ENCODE measurements at regions not wholly inside any gene's neighbourhood (a gene's known extent, or its start where the extent isn't known, plus 50 kb on each side); places are given as distances from the start of the nearest gene placed in this dataset.
"Not testable (repeated sequence)": the region's sequence is repeated elsewhere in the genome, so short reads cannot be mapped to it uniquely, and the experiment has no call there.

DNA sequence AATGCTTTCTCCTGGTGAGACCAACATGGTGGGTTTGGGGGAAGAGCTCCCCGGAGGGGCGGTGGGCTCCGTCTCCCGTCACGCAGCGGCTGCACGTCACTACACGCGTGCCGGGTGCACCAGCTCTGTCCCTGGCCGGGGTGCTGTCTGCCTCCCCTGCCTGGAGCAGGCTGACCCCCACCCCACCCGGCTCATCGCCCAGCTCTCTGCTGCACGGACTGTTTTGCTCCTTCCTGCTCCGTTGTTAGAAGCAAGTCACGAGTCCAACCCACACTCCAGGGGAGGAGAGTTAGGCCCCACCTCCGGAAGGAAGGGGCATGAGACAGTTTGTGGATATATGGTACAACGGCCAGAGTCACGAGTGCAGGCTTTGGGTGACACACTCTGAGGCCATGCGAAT, 364.9 kb downstream of the BRD1 start:
- intact Hi-C loops (cut with DNase I): no loop called here
- DNase-seq: peak in 1 of 10 donors; percentile 78

- peak in 1 of 10 donors; percentile 15 for DNase-seq
- intact Hi-C loops (cut with DNase I): no loop called here
Measured at GRCh38 chr22:49462291-49462690, 365.4 kb downstream of the BRD1 start.

GRCh38 chr22:49461674-49462073, 366.0 kb downstream of the BRD1 start:
- DNase-seq: peak in 1 of 10 donors; percentile 71
- intact Hi-C loops (cut with DNase I): no loop called here

DNA sequence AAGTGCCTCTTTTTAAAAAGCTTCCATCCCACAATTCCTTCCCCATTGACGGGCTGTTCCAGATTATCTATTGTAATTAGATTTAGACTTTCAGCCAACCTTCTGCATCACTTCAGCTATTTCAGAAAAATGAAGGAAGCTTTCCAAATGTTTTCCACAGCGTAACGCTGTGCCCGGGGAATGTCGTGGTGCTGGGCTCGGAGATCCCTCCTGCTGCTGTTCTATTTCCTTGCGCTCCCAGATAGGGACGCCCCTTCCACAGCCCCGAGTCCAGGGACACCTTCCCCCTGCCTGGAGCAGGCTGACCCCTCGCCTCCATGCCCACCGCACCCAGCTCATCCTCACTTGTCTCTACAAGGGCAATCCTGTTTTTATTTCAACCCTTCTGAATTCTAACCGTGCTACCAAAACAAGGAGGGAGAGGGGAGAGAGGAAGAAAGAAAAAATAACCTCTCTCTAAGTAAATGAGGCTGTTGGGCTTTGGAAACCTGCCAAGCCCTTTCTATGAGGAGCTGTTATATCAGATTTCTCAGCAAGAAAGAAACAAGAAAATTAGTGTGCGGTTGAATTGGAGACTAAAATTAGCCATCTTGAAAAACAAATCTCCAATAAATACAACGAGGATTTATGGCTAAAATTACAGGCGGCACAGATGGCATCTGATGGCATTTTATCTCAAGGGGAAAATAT, 366.9 kb downstream of the BRD1 start:
- DNase-seq: peak in 1 of 10 donors; percentile 72
- intact Hi-C loops (cut with DNase I): no loop called here

- intact Hi-C loops (cut with DNase I): no loop called here
- peak in 1 of 10 donors; percentile 70 for DNase-seq
Measured at GRCh38 chr22:49460091-49460490, 367.6 kb downstream of the BRD1 start.

- intact Hi-C loops (cut with DNase I): no loop called here
- no peak for DNase-seq
Measured at GRCh38 chr22:49458708-49459099, 369.0 kb downstream of the BRD1 start.

DNA sequence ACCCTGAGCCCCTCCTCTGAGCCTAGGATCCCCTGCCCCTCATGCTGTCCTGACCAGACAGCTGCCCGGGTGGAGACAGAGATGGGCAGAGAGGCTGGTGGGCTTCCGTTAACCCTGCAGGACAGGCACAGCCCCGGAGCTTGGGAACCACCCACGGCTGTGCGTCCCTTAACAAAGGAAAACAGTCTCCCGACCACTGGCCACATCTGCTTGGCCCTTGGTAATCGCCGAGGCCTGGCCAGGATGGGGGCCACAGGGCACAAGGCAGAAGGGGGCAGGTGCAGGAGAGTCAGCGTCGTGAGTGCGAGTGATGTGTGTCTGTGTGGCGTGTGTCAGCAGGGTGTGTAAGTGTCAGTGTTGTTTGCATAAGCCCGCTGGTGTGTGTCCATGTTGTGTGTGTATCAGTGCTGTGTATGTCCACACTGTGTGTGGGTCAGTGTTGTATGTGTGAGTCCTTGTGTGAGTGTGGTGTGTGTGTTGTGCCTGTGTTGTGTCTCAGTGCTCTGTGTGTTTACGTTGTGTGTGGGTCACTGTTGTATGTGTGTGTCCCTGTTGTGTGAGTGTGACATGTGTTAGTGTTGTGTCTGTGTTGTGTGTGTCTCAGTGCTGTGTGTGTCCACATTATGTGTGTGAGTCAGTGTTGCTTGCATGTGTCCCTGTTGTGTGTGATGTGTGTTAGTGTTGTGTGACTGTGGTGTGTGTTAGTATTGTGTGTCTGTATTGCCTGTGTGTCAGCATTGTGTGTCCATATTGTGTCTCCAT, 369.5 kb downstream of the BRD1 start:
- DNase-seq: no peak
- intact Hi-C loops (cut with DNase I): no loop called here

DNA sequence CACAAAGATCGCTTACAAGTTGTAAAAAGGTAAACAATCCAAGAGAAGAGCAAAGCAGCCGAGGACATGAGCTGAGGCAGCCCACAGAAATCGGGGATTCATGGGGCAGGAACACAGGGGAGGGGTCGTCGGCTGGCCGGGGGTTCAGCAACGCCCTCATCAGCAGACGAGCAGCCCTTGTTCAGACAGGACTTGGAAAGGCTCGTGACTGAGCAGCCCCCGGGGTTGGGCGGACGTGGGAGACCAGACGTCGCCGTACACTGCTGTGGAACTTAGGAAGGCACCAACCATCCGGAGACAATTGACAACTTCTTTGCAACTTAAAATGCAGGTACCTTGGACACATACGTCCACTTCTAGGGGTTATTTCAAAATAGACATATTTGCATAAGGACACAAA, 370.5 kb downstream of the BRD1 start:
- no peak for DNase-seq
- intact Hi-C loops (cut with DNase I): no loop called here

DNA sequence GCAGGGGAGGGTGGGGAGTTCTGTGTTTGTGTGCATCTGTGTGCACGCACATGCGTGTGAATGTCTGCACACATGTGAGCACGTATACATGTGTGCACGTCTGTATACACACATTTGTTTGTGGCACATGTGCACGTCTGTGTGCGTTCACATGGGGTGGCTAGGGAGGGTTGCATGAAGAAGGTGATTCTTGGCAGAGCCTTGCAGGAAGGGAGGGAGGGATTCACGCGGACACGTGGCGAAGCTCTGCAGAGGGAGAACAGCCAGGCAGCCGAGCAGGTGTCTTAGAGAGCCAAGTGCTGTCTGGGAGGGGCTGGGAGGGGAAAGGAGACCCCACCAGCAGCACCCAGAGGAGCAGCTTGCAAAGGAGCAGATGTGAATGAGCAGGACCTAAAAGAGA, 372.1 kb downstream of the BRD1 start:
- DNase-seq: no peak
- intact Hi-C loops (cut with DNase I): no loop called here

GRCh38 chr22:49454726-49455125, 372.9 kb downstream of the BRD1 start:
- intact Hi-C loops (cut with DNase I): no loop called here
- peak in 1 of 10 donors; percentile 29 for DNase-seq

GRCh38 chr22:49453771-49454170, 373.9 kb downstream of the BRD1 start:
- DNase-seq: peak in 1 of 10 donors; percentile 57
- intact Hi-C loops (cut with DNase I): no loop called here

- DNase-seq; intact Hi-C loops (cut with DNase I): not testable (repeated sequence)
Measured at GRCh38 chr22:49453019-49453418, 374.7 kb downstream of the BRD1 start.

- intact Hi-C loops (cut with DNase I): no loop called here
- no peak for DNase-seq
Measured at GRCh38 chr22:49452362-49452946, 375.2 kb downstream of the BRD1 start.

- DNase-seq: peak in 2 of 10 donors; percentile 66 to 67
- intact Hi-C loops (cut with DNase I): no loop called here
Measured at GRCh38 chr22:49451070-49451840, 376.4 kb downstream of the BRD1 start.

DNA sequence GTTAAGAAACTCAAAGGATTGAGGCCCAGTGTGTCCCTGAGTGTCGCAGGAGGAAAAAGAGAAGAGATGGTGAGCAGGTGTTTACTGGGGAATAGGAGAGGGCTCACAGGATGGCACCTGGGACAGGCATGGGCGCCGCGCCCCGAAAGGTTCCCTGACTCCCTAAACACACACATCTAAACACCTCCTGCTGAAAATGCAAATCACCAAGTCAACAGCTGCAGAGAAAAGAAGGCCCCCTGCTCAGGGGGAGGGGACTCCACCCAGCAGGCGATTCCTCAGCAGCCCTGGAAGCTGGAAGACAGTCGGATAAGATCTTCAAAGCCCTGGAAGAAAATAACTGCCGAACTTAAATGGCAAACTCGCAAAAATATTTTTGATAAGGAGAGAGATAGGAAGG, 377.2 kb downstream of the BRD1 start:
- intact Hi-C loops (cut with DNase I): no loop called here
- peak in 2 of 10 donors; percentile 33 to 43 for DNase-seq

- DNase-seq: peak in 2 of 10 donors; percentile 66 to 79
- intact Hi-C loops (cut with DNase I): no loop called here
Measured at GRCh38 chr22:49449811-49450446, 377.7 kb downstream of the BRD1 start.

- intact Hi-C loops (cut with DNase I): no loop called here
- DNase-seq: peak in 2 of 10 donors; percentile 64 to 82
Measured at GRCh38 chr22:49449377-49449776, 378.3 kb downstream of the BRD1 start.

- DNase-seq: peak; percentile 54 to 95 (median 68)
- intact Hi-C loops (cut with DNase I): no loop called here
Measured at GRCh38 chr22:49448526-49448925, 379.1 kb downstream of the BRD1 start.

- DNase-seq: peak in 2 of 10 donors; percentile 40 to 82
- intact Hi-C loops (cut with DNase I): no loop called here
Measured at GRCh38 chr22:49447837-49448236, 379.8 kb downstream of the BRD1 start.

Data from posterior cingulate gyrus (tissue), 11 donors.